ENCODE measurements at regions not wholly inside any gene's neighbourhood (a gene's known extent, or its start where the extent isn't known, plus 50 kb on each side); places are given as distances from the start of the nearest gene placed in this dataset.
"Not testable (repeated sequence)": the region's sequence is repeated elsewhere in the genome, so short reads cannot be mapped to it uniquely, and the experiment has no call there.

GRCh38 chrX:152079768-152080167 lies 58.6 kb downstream of the MAGEA10 start:
- DNase-seq (ENCODE audit: extremely low read depth, low read depth), result no peak
- TF ChIP-seq CTCF (IDR thresholded peaks at IDR 0.05; ENCODE audit: low read depth, low read length), result no peak

- DNase-seq (ENCODE audit: extremely low read depth, low read depth), result no peak
- TF ChIP-seq CTCF (IDR thresholded peaks at IDR 0.05; ENCODE audit: low read depth, low read length), result no peak
Measured at GRCh38 chrX:152074163-152074562, 64.2 kb downstream of the MAGEA10 start.

GRCh38 chrX:152072236-152072635 lies 66.1 kb downstream of the MAGEA10 start:
- peak; percentile 23 for DNase-seq (ENCODE audit: extremely low read depth, low read depth)

GRCh38 chrX:152070144-152070543 lies 68.2 kb downstream of the MAGEA10 start:
- TF ChIP-seq CTCF (IDR thresholded peaks at IDR 0.05; ENCODE audit: low read depth, low read length), result no peak

More at GRCh38 chrX:152072236-152072635, 66.1 kb downstream of the MAGEA10 start:
- TF ChIP-seq CTCF (IDR thresholded peaks at IDR 0.05; ENCODE audit: low read depth, low read length), result no peak

GRCh38 chrX:152061557-152061956 lies 76.8 kb downstream of the MAGEA10 start:
- no peak for DNase-seq (ENCODE audit: extremely low read depth, low read depth)
- TF ChIP-seq CTCF (IDR thresholded peaks at IDR 0.05; ENCODE audit: low read depth, low read length), result no peak

More at GRCh38 chrX:152070144-152070543, 68.2 kb downstream of the MAGEA10 start:
- DNase-seq (ENCODE audit: extremely low read depth, low read depth), result no peak

- no peak for TF ChIP-seq CTCF (IDR thresholded peaks at IDR 0.05; ENCODE audit: low read depth, low read length)
- DNase-seq (ENCODE audit: extremely low read depth, low read depth), result no peak
Measured at GRCh38 chrX:152061083-152061482, 77.3 kb downstream of the MAGEA10 start.

GRCh38 chrX:152050623-152051022 lies 76.1 kb upstream of the GABRE start:
- DNase-seq (ENCODE audit: extremely low read depth, low read depth), result not testable (repeated sequence)

- no peak for DNase-seq (ENCODE audit: extremely low read depth, low read depth)
- no peak for TF ChIP-seq CTCF (IDR thresholded peaks at IDR 0.05; ENCODE audit: low read depth, low read length)
Measured at GRCh38 chrX:152044383-152044782, 69.9 kb upstream of the GABRE start.

All from AG09319 (cell line).